Central memory CD4-positive, alpha-beta T cell (primary cell): ENCODE measurements at regions not wholly inside any gene's neighbourhood (a gene's known extent, or its start where the extent isn't known, plus 50 kb on each side); places are given as distances from the start of the nearest gene placed in this dataset.
"Not testable (repeated sequence)": the region's sequence is repeated elsewhere in the genome, so short reads cannot be mapped to it uniquely, and the experiment has no call there.

Experiments
- DNase-seq: peaks from one replicate; pipeline ENCODE4 v3.0.0; 2022

- DNase-seq = no peak
Observed at GRCh38 chr6:9921366-9921765, 493.5 kb downstream of the TFAP2A start.

- no peak for DNase-seq
Observed at GRCh38 chr6:9914951-9915350, 499.9 kb downstream of the TFAP2A start.

GRCh38 chr6:9901376-9901775 is 513.5 kb downstream of the TFAP2A start:
- DNase-seq = no peak

- DNase-seq = no peak
Observed at GRCh38 chr6:9896806-9897205, 518.1 kb downstream of the TFAP2A start.

GRCh38 chr6:9890893-9891292 is 524.0 kb downstream of the TFAP2A start:
- DNase-seq = no peak

- no peak for DNase-seq
Observed at GRCh38 chr6:9890469-9890868, 524.4 kb downstream of the TFAP2A start.

- DNase-seq = no peak
Observed at GRCh38 chr6:9878535-9878934, 536.3 kb downstream of the TFAP2A start.

- no peak for DNase-seq
Observed at GRCh38 chr6:9875605-9876353, 539.1 kb downstream of the TFAP2A start.

- DNase-seq = no peak
Observed at GRCh38 chr6:9862603-9863167, 552.2 kb downstream of the TFAP2A start.

GRCh38 chr6:9851541-9852380 is 563.1 kb downstream of the TFAP2A start:
- no peak for DNase-seq

GRCh38 chr6:9851006-9851405 is 563.9 kb downstream of the TFAP2A start:
- no peak for DNase-seq

- DNase-seq = no peak
Observed at GRCh38 chr6:9848094-9848493, 566.8 kb downstream of the TFAP2A start.

- DNase-seq = no peak
Observed at GRCh38 chr6:9841886-9842725, 572.8 kb downstream of the TFAP2A start.

GRCh38 chr6:9834233-9834632 is 580.6 kb downstream of the TFAP2A start:
- no peak for DNase-seq

GRCh38 chr6:9831783-9832182 is 583.1 kb downstream of the TFAP2A start:
- DNase-seq = no peak

GRCh38 chr6:9830808-9831207 is 584.1 kb downstream of the TFAP2A start:
- DNase-seq = no peak

GRCh38 chr6:9825526-9825925 is 589.3 kb downstream of the TFAP2A start:
- DNase-seq = no peak

- not testable (repeated sequence) for DNase-seq
Observed at GRCh38 chr6:9810727-9811126, 604.1 kb downstream of the TFAP2A start.

GRCh38 chr6:9810286-9810685 is 604.6 kb downstream of the TFAP2A start:
- no peak for DNase-seq

- DNase-seq = no peak
Observed at GRCh38 chr6:9806195-9806594, 608.7 kb downstream of the TFAP2A start.

GRCh38 chr6:9801249-9801754 is 613.6 kb downstream of the TFAP2A start:
- no peak for DNase-seq

GRCh38 chr6:9799582-9799981 is 615.3 kb downstream of the TFAP2A start:
- DNase-seq = no peak

GRCh38 chr6:9796827-9797226 is 618.0 kb downstream of the TFAP2A start:
- no peak for DNase-seq
